T-helper 2 cell treated with Interferon-gamma antibody and Interleukin-4, amounts not matched to agents 5 μg/mL and 100 μg/mL, for 36 hours (primary cell): ENCODE measurements at regions not wholly inside any gene's neighbourhood (a gene's known extent, or its start where the extent isn't known, plus 50 kb on each side); places are given as distances from the start of the nearest gene placed in this dataset.
"Not testable (repeated sequence)": the region's sequence is repeated elsewhere in the genome, so short reads cannot be mapped to it uniquely, and the experiment has no call there.

Source experiments
- DNase-seq: peaks from one replicate; pipeline ENCODE4 v3.0.0; 2021; ENCODE audit warnings: low spot score
- H3K27ac Mint-ChIP-seq: one replicate; pipeline ENCODE4 v1.8.0; 2021; ENCODE audit warnings: mild to moderate bottlenecking, mixed read lengths
- H3K27me3 Mint-ChIP-seq: one replicate; pipeline ENCODE4 v1.8.0; 2021; ENCODE audit warnings: low read depth, mixed read lengths
- H3K36me3 Mint-ChIP-seq: one replicate; pipeline ENCODE4 v1.8.0; 2021; ENCODE audit warnings: low read depth, mixed read lengths
- H3K4me1 Mint-ChIP-seq: one replicate; pipeline ENCODE4 v1.8.0; 2021; ENCODE audit warnings: low read depth, mixed read lengths
- H3K4me3 Mint-ChIP-seq: one replicate; pipeline ENCODE4 v1.8.0; 2022; ENCODE audit warnings: mild to moderate bottlenecking, moderate library complexity, mixed read lengths
- H3K9me3 Mint-ChIP-seq: one replicate; pipeline ENCODE4 v1.8.0; 2021; ENCODE audit warnings: mixed read lengths

- Mint-ChIP-seq H3K36me3 (no peaks in the 10 kb centered on the region), H3K27ac (no peak overlapping the region), H3K4me1 (no peaks in the 10 kb centered on the region), H3K4me3 (no peak overlapping the region), H3K9me3 (no peaks in the 10 kb centered on the region), H3K27me3 (no peaks in the 10 kb centered on the region)
- DNase-seq = no peak
Observed at GRCh38 chr21:28483301-28484035, 509.2 kb downstream of the LTN1 start.

GRCh38 chr21:28482657-28483056 lies 510.0 kb downstream of the LTN1 start:
- Mint-ChIP-seq H3K4me1 (no peaks in the 10 kb centered on the region), H3K27ac (no peak overlapping the region), H3K4me3 (no peak overlapping the region), H3K9me3 (no peaks in the 10 kb centered on the region), H3K27me3 (no peaks in the 10 kb centered on the region), H3K36me3 (no peaks in the 10 kb centered on the region)
- DNase-seq = no peak

- H3K27ac Mint-ChIP-seq = no peak overlapping the region
- H3K36me3 Mint-ChIP-seq = no peaks in the 10 kb centered on the region
- no peaks in the 10 kb centered on the region for H3K9me3 Mint-ChIP-seq
- no peaks in the 10 kb centered on the region for H3K4me1 Mint-ChIP-seq
- no peak overlapping the region for H3K4me3 Mint-ChIP-seq
- no peaks in the 10 kb centered on the region for H3K27me3 Mint-ChIP-seq
- no peak for DNase-seq
Observed at GRCh38 chr21:28480470-28480869, 512.2 kb downstream of the LTN1 start.

GRCh38 chr21:28473530-28474220 lies 519.0 kb downstream of the LTN1 start:
- Mint-ChIP-seq H3K4me1 (no peaks in the 10 kb centered on the region), H3K36me3 (no peaks in the 10 kb centered on the region), H3K9me3 (no peaks in the 10 kb centered on the region), H3K27ac (no peak overlapping the region), H3K4me3 (no peak overlapping the region), H3K27me3 (peaks cover 4% of the 10 kb centered on the region)
- DNase-seq = no peak

- H3K9me3 Mint-ChIP-seq, H3K4me1 Mint-ChIP-seq, H3K36me3 Mint-ChIP-seq, H3K27ac Mint-ChIP-seq, H3K27me3 Mint-ChIP-seq, H3K4me3 Mint-ChIP-seq, DNase-seq: not testable (repeated sequence)
Observed at GRCh38 chr21:28472543-28472942, 520.1 kb downstream of the LTN1 start.

- Mint-ChIP-seq H3K27me3 (peaks cover 2% of the 10 kb centered on the region), H3K9me3 (no peaks in the 10 kb centered on the region), H3K4me1 (no peaks in the 10 kb centered on the region), H3K27ac (no peak overlapping the region), H3K36me3 (no peaks in the 10 kb centered on the region), H3K4me3 (no peak overlapping the region)
- no peak for DNase-seq
Observed at GRCh38 chr21:28464988-28465387, 527.7 kb downstream of the LTN1 start.

- H3K9me3 Mint-ChIP-seq = no peaks in the 10 kb centered on the region
Observed at GRCh38 chr21:28464095-28464494, 528.6 kb downstream of the LTN1 start.

GRCh38 chr21:28459193-28459592 lies 533.5 kb downstream of the LTN1 start:
- Mint-ChIP-seq H3K4me1 (no peaks in the 10 kb centered on the region), H3K36me3 (no peaks in the 10 kb centered on the region), H3K27ac (no peak overlapping the region), H3K9me3 (no peaks in the 10 kb centered on the region), H3K4me3 (no peak overlapping the region), H3K27me3 (no peaks in the 10 kb centered on the region)
- DNase-seq = no peak

More at GRCh38 chr21:28464095-28464494, 528.6 kb downstream of the LTN1 start:
- Mint-ChIP-seq H3K27me3 (no peaks in the 10 kb centered on the region), H3K27ac (no peak overlapping the region), H3K36me3 (no peaks in the 10 kb centered on the region), H3K4me3 (no peak overlapping the region), H3K4me1 (no peaks in the 10 kb centered on the region)
- DNase-seq = no peak

- H3K9me3 Mint-ChIP-seq = no peaks in the 10 kb centered on the region
- DNase-seq = no peak
Observed at GRCh38 chr21:28458446-28458845, 534.2 kb downstream of the LTN1 start.

GRCh38 chr21:28455253-28455600 lies 537.5 kb downstream of the LTN1 start:
- Mint-ChIP-seq H3K36me3 (no peaks in the 10 kb centered on the region), H3K9me3 (no peaks in the 10 kb centered on the region), H3K4me1 (no peaks in the 10 kb centered on the region), H3K4me3 (no peak overlapping the region), H3K27ac (no peak overlapping the region), H3K27me3 (no peaks in the 10 kb centered on the region)
- no peak for DNase-seq

More at GRCh38 chr21:28458446-28458845, 534.2 kb downstream of the LTN1 start:
- Mint-ChIP-seq H3K27ac (no peak overlapping the region), H3K4me3 (no peak overlapping the region), H3K36me3 (no peaks in the 10 kb centered on the region), H3K27me3 (no peaks in the 10 kb centered on the region), H3K4me1 (no peaks in the 10 kb centered on the region)

GRCh38 chr21:28454564-28455252 lies 538.0 kb downstream of the LTN1 start:
- DNase-seq = no peak
- no peak overlapping the region for H3K27ac Mint-ChIP-seq
- no peaks in the 10 kb centered on the region for H3K4me1 Mint-ChIP-seq
- no peaks in the 10 kb centered on the region for H3K27me3 Mint-ChIP-seq
- H3K4me3 Mint-ChIP-seq = no peak overlapping the region
- H3K9me3 Mint-ChIP-seq = no peaks in the 10 kb centered on the region
- H3K36me3 Mint-ChIP-seq = no peaks in the 10 kb centered on the region

- H3K9me3 Mint-ChIP-seq = no peaks in the 10 kb centered on the region
- H3K27ac Mint-ChIP-seq = no peak overlapping the region
- H3K4me3 Mint-ChIP-seq = no peak overlapping the region
- no peaks in the 10 kb centered on the region for H3K36me3 Mint-ChIP-seq
- no peaks in the 10 kb centered on the region for H3K4me1 Mint-ChIP-seq
- no peak for DNase-seq
- no peaks in the 10 kb centered on the region for H3K27me3 Mint-ChIP-seq
Observed at GRCh38 chr21:28447462-28447861, 545.2 kb downstream of the LTN1 start.

- no peak overlapping the region for H3K27ac Mint-ChIP-seq
- no peaks in the 10 kb centered on the region for H3K4me1 Mint-ChIP-seq
- no peaks in the 10 kb centered on the region for H3K9me3 Mint-ChIP-seq
- no peaks in the 10 kb centered on the region for H3K36me3 Mint-ChIP-seq
- no peak overlapping the region for H3K4me3 Mint-ChIP-seq
- no peak for DNase-seq
- H3K27me3 Mint-ChIP-seq = no peaks in the 10 kb centered on the region
Observed at GRCh38 chr21:28445141-28445830, 547.4 kb downstream of the LTN1 start.

- DNase-seq = no peak
Observed at GRCh38 chr21:28444557-28444956, 548.1 kb downstream of the LTN1 start.

More at GRCh38 chr21:28444557-28444956, 548.1 kb downstream of the LTN1 start:
- H3K36me3 Mint-ChIP-seq = no peaks in the 10 kb centered on the region
- H3K27me3 Mint-ChIP-seq = no peaks in the 10 kb centered on the region
- no peak overlapping the region for H3K27ac Mint-ChIP-seq
- H3K4me1 Mint-ChIP-seq = no peaks in the 10 kb centered on the region
- H3K9me3 Mint-ChIP-seq = no peaks in the 10 kb centered on the region
- no peak overlapping the region for H3K4me3 Mint-ChIP-seq
